Ovary (tissue), 3 donors: ENCODE measurements at regions not wholly inside any gene's neighbourhood (a gene's known extent, or its start where the extent isn't known, plus 50 kb on each side); places are given as distances from the start of the nearest gene placed in this dataset.

Experiments used
- EP300 ChIP-seq: sonication (generic); formaldehyde crosslinking; IDR thresholded peaks from one replicate; pipeline ENCODE4 v1.6.1; 2017; ENCODE audit warnings: antibody characterized with exemption
- POLR2A ChIP-seq: fragments of 450-650 bp; IDR thresholded peaks from one replicate; pipeline ENCODE4 v1.6.1; 2017; ENCODE audit warnings: antibody characterized with exemption, mild to moderate bottlenecking, moderate library complexity
- TF ChIP-seq, protein P1 (sequence below), 3 donors: fragments of 450-650 bp in 2 of 3; fragments of 200-600 bp in 1 of 3; IDR thresholded peaks; one replicate each; pipeline versions ENCODE4 v1.5.1 to v1.8.0; 2016 to 2022; ENCODE audit warnings: antibody characterized with exemption in 3 of 3, mild to moderate bottlenecking in 1 of 3
- donor health status: DM: no; HTN: no; CAD: no.

DNA sequence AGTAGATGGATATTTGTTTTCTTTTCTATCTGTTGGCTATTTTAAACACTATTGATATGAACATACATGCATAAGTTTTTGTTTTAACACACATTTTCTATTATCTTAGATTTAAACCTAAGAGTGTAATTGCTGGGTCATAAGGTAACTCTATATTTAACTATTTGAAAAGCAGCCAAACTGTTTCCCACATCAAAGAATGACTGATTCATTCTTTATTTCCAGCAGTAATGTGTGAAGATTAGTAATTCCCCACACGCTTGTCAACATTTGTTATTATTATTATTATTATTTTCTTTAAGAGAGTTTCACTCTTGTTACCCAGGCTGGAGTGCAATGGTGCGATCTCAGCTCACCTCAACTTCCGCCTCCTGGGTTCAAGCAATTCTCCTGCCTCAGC lies 1495.8 kb downstream of the EFNA5 start:
- TF ChIP-seq, protein P1, sequence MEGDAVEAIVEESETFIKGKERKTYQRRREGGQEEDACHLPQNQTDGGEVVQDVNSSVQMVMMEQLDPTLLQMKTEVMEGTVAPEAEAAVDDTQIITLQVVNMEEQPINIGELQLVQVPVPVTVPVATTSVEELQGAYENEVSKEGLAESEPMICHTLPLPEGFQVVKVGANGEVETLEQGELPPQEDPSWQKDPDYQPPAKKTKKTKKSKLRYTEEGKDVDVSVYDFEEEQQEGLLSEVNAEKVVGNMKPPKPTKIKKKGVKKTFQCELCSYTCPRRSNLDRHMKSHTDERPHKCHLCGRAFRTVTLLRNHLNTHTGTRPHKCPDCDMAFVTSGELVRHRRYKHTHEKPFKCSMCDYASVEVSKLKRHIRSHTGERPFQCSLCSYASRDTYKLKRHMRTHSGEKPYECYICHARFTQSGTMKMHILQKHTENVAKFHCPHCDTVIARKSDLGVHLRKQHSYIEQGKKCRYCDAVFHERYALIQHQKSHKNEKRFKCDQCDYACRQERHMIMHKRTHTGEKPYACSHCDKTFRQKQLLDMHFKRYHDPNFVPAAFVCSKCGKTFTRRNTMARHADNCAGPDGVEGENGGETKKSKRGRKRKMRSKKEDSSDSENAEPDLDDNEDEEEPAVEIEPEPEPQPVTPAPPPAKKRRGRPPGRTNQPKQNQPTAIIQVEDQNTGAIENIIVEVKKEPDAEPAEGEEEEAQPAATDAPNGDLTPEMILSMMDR (IDR thresholded peaks at IDR 0.05) = no peak
- TF ChIP-seq EP300 = no peak
- no peak for TF ChIP-seq POLR2A
